ENCODE measurements at regions not wholly inside any gene's neighbourhood (a gene's known extent, or its start where the extent isn't known, plus 50 kb on each side); places are given as distances from the start of the nearest gene placed in this dataset.

DNA sequence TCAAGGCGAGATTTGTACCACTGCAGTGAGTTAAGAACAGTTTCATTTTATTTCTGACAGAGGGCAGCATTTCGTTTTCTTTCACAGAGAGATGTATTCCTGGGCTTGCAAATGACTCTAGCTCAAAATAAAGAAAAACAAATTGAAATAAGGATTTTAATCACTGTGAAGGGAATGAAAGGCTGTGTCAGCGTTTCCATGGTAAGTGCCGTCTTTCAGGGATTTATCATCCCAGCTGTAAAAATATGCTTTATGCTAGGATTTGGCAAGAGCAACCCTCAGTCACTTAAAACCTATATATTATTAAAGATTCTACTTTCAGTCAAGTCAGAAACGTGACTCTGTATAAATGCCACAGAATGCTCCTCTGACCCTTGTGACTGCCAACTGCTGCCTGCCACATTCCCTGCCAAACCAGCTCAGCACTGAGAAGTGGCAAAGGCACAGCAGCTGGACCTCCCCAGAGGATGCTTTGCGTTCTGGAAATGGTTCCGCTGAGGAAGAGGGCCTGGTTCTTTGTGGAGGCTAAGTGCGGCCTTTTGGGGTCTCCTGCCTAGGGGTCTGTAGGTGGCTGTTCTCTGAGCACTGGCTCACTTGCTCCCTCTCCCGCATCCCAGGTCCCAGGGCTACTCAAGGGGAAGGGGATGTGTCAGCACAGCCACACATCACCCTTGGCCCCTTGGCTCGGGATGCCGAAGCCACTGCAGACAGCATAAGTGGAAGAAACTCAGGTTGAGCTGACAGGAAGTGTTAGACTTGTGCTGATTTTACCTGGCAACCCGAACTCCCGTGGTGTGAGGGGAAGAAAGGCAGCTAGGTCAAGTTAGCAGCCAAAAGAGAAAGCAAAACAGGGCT lies 56.6 kb upstream of the POMGNT2 start:
- Histone ChIP-seq H3K4me3 (ENCODE audit: low read depth, low read length) (no peak overlapping the region), H3K36me3 (replicated peaks) (no peaks in the 10 kb centered on the region), H3K27ac (no peak overlapping the region), H3K27me3 (replicated peaks) (no peaks in the 10 kb centered on the region)
- peak; percentile 42 for DNase-seq
- TF ChIP-seq, protein P1, sequence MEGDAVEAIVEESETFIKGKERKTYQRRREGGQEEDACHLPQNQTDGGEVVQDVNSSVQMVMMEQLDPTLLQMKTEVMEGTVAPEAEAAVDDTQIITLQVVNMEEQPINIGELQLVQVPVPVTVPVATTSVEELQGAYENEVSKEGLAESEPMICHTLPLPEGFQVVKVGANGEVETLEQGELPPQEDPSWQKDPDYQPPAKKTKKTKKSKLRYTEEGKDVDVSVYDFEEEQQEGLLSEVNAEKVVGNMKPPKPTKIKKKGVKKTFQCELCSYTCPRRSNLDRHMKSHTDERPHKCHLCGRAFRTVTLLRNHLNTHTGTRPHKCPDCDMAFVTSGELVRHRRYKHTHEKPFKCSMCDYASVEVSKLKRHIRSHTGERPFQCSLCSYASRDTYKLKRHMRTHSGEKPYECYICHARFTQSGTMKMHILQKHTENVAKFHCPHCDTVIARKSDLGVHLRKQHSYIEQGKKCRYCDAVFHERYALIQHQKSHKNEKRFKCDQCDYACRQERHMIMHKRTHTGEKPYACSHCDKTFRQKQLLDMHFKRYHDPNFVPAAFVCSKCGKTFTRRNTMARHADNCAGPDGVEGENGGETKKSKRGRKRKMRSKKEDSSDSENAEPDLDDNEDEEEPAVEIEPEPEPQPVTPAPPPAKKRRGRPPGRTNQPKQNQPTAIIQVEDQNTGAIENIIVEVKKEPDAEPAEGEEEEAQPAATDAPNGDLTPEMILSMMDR (IDR thresholded peaks at IDR 0.05; ENCODE audit: low read depth, low read length, missing control alignments): peak; percentile 52
- in situ Hi-C loops (cut with HindIII; ENCODE audit: low pct_ligation_motif_present, low sequenced_read_pairs): no loop called here

DNA sequence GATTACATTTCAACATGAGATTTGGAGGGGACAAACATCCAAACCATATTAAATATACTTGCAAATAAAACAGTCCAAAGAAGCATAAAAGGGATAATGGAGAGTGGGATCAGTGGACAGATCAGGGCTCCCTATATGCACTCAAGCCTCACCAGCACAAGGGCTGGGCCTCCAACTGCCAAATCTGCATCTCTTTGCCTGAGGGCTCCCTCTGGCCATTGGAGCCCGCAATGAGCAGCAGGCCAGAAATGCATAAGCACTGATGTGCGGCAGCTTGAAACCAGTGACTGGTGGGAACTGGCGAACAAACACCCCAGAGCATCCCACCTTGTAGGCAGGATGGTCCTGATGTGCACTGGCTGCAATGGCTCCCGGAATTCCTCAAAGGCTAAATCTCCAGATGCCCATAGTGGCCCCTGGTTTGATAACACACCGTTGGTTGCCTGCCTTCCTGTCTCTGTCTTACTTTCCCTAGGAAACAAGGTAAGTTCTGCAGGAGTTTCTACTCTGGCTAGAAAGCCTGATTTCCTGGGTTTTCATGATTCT lies 55.9 kb upstream of the POMGNT2 start:
- Histone ChIP-seq H3K27me3 (replicated peaks) (no peaks in the 10 kb centered on the region), H3K36me3 (replicated peaks) (no peaks in the 10 kb centered on the region), H3K4me3 (ENCODE audit: low read depth, low read length) (no peak overlapping the region), H3K27ac (no peak overlapping the region)
- no peak for DNase-seq
- TF ChIP-seq, protein P1 (IDR thresholded peaks at IDR 0.05; ENCODE audit: low read depth, low read length, missing control alignments): no peak
- in situ Hi-C loops (cut with HindIII; ENCODE audit: low pct_ligation_motif_present, low sequenced_read_pairs): no loop called here

DNA sequence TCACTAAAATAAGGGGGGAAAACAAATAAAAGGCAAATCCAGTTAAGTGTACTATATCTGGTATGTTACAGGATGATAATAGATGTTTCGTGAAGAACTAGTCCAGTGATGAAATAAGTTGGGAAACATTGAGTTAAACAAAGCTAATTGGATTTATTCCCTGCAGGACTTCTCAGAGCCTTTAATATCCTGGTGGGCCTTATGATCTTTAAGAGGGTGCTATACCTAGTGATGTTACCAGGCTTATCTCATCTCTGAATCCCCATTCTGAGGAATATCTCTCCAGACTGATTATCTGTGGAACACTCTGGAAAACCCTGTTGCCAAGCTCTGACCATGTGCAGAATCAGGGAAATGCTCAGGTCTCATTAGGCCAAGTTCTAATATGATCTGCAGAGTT lies 54.8 kb upstream of the POMGNT2 start:
- DNase-seq: no peak
- in situ Hi-C loops (cut with HindIII; ENCODE audit: low pct_ligation_motif_present, low sequenced_read_pairs): no loop called here
- TF ChIP-seq, protein P1 (IDR thresholded peaks at IDR 0.05; ENCODE audit: low read depth, low read length, missing control alignments): no peak
- H3K4me3 ChIP-seq (ENCODE audit: low read depth, low read length): no peak overlapping the region
- no peak overlapping the region for H3K27ac ChIP-seq
- no peaks in the 10 kb centered on the region for H3K27me3 ChIP-seq (replicated peaks)
- no peaks in the 10 kb centered on the region for H3K36me3 ChIP-seq (replicated peaks)

DNA sequence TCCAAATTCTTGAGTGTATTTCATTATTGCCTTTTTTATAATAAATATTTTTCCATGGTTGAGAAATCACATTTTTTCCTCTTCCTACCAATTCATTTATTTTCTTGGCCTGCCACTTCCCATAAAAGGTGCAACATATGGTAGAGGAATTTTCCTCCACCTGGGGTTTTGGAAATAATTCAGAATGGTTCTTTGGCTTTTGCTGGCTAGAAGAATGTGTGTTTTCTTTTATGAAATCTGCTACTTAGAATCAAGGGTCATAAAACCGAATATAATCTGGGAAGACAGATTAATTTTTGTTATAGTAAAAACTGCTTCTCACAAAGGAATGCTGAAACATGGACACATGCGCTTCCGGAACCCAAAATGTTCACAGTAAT lies 54.0 kb upstream of the POMGNT2 start:
- Histone ChIP-seq H3K4me3 (ENCODE audit: low read depth, low read length) (no peak overlapping the region), H3K27me3 (replicated peaks) (no peaks in the 10 kb centered on the region), H3K36me3 (replicated peaks) (no peaks in the 10 kb centered on the region), H3K27ac (no peak overlapping the region)
- no peak for DNase-seq
- TF ChIP-seq, protein P1 (IDR thresholded peaks at IDR 0.05; ENCODE audit: low read depth, low read length, missing control alignments): no peak
- in situ Hi-C loops (cut with HindIII; ENCODE audit: low pct_ligation_motif_present, low sequenced_read_pairs): no loop called here

DNA sequence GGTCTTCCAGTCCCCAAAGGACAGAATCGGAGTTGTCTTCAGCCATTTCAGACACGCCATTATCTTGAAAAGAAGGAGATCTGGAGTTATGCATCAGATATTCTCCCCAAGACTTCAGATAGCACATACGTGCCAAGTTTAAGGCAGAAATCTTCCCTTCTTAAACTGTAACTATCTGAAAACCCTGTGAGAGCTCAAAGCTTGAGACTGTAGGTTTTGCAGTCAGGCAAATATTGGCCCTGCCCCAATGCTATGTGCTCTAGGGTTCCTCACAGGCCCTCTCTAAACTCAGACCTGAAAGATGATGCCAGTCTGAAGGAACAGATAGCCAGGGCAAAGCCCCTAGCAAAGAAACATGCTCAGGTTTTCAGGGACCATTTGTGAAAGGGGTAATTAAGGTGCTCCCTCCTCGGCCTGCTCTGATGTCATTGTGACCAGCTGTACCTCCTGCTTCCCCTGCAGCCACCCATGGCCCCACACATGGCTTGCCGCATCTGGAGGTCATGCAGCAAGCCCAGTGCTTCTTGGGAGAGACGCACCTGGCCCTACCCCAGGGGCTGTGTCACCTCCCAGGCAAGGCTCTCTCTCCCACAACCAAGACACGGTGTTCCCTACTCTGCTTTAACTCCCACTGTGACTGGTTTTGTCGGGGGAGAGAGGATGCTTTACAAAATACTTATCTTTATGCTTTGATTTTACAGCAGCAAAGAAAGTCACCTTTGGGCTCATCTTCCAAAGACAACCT lies 53.4 kb upstream of the POMGNT2 start:
- H3K27me3 ChIP-seq (replicated peaks): no peaks in the 10 kb centered on the region
- TF ChIP-seq, protein P1 (IDR thresholded peaks at IDR 0.05; ENCODE audit: low read depth, low read length, missing control alignments): no peak

More for the DNA sequence above, 53.4 kb upstream of the POMGNT2 start:
- no peak for DNase-seq
- in situ Hi-C loops (cut with HindIII; ENCODE audit: low pct_ligation_motif_present, low sequenced_read_pairs): no loop called here
- H3K36me3 ChIP-seq (replicated peaks): no peaks in the 10 kb centered on the region
- no peak overlapping the region for H3K27ac ChIP-seq
- H3K4me3 ChIP-seq (ENCODE audit: low read depth, low read length): no peak overlapping the region

All from brain microvascular endothelial cell (primary cell).